T-cell (primary cell): ENCODE measurements at regions not wholly inside any gene's neighbourhood (a gene's known extent, or its start where the extent isn't known, plus 50 kb on each side); places are given as distances from the start of the nearest gene placed in this dataset.

ENCODE experiments used
- ATAC-seq, 4 experiments: fragments of 200-7000 bp in 3 of 4; fragments of 150-1000 bp in 1 of 4; cut with Tn5 transposase; replicated peaks in 1 of 4; 1 replicate in 3 of 4; 2 replicates in 1 of 4; pipeline ENCODE4 v1.10.0; 2021; ENCODE audit warnings: moderate library complexity in 3 of 4, mild to moderate bottlenecking in 2 of 4, moderate number of reproducible peaks in 1 of 4
- CTCF ChIA-PET, 2 donors: fragments of 300-600 bp; sonication (Branson Sonifier 250); formaldehyde crosslinking; loops; one replicate each; lab custom pipeline; 2022; ENCODE audit warnings: antibody characterized with exemption in 2 of 2; lab: Charles Lee
- POLR2A ChIA-PET, 2 donors: fragments of 300-600 bp; sonication (Branson Sonifier 250); formaldehyde crosslinking; loops; one replicate each; lab custom pipeline; 2022; ENCODE audit warnings: antibody characterized with exemption in 2 of 2; lab: Charles Lee
- DNase-seq, 35 experiments: peaks; one replicate each; pipeline versions ENCODE4 v3.0.0 to v3.0.0-alpha.2; 2013 to 2023
- H3K27ac ChIP-seq: one replicate; pipeline ENCODE4 v1.5.1; 2013; ENCODE audit warnings: low read length
- H3K27me3 ChIP-seq, 2 experiments: replicated peaks in 1 of 2; 1 replicate in 1 of 2; 2 replicates in 1 of 2; pipeline versions ENCODE4 v1.6.1 to v1.7.0; 2013; ENCODE audit warnings: low read length in 1 of 2, mixed read lengths in 1 of 2; ENCODE audit not compliant: control insufficient read depth in 2 of 2, insufficient read depth in 2 of 2; ENCODE audit errors: extremely low read depth in 1 of 2
- H3K36me3 ChIP-seq, 2 donors: 1 replicate in 1 of 2; 2 replicates in 1 of 2; pipeline versions ENCODE4 v1.6.1 to v1.7.0; 2013; ENCODE audit warnings: low read length in 1 of 2; ENCODE audit not compliant: control insufficient read depth in 2 of 2, insufficient read depth in 1 of 2; ENCODE audit errors: extremely low read depth in 1 of 2
- H3K4me1 ChIP-seq, 2 experiments: 1 replicate in 1 of 2; 2 replicates in 1 of 2; pipeline versions ENCODE4 v1.6.1 to v1.7.0; 2013; ENCODE audit warnings: low read length in 2 of 2, mixed read lengths in 1 of 2; ENCODE audit not compliant: insufficient read depth in 2 of 2, control insufficient read depth in 1 of 2; ENCODE audit errors: extremely low read depth in 1 of 2
- H3K4me3 ChIP-seq, 2 donors: 1 replicate in 1 of 2; 2 replicates in 1 of 2; pipeline versions ENCODE4 v1.5.1 to v1.7.0; 2013; ENCODE audit warnings: mild to moderate bottlenecking in 2 of 2, low read length in 1 of 2, moderate library complexity in 1 of 2; ENCODE audit not compliant: control insufficient read depth in 1 of 2; ENCODE audit errors: extremely low read depth in 1 of 2
- H3K9me3 ChIP-seq: 2 replicates; pipeline ENCODE4 v1.7.0; 2013
- H3K27ac Mint-ChIP-seq, 2 donors: one replicate each; pipeline ENCODE4 v1.8.0; 2020 to 2021; ENCODE audit warnings: mild to moderate bottlenecking in 2 of 2, mixed read lengths in 2 of 2
- H3K27me3 Mint-ChIP-seq, 2 donors: one replicate each; pipeline ENCODE4 v1.8.0; 2021 to 2022; ENCODE audit warnings: mixed read lengths in 2 of 2
- H3K36me3 Mint-ChIP-seq: one replicate; pipeline ENCODE4 v1.8.0; 2021; ENCODE audit warnings: mixed read lengths
- H3K4me1 Mint-ChIP-seq, 3 donors: one replicate each; pipeline ENCODE4 v1.8.0; 2020 to 2022; ENCODE audit warnings: mixed read lengths in 3 of 3, mild to moderate bottlenecking in 1 of 3
- H3K4me3 Mint-ChIP-seq, 3 donors: one replicate each; pipeline ENCODE4 v1.8.0; 2020 to 2022; ENCODE audit warnings: mild to moderate bottlenecking in 3 of 3, mixed read lengths in 3 of 3, moderate library complexity in 3 of 3
- H3K9me3 Mint-ChIP-seq, 3 donors: one replicate each; pipeline ENCODE4 v1.8.0; 2020 to 2022; ENCODE audit warnings: mixed read lengths in 3 of 3
- WGBS: methylation state at CpG from one replicate; pipeline ENCODE4 v1.1.5; 2013; ENCODE audit warnings: missing lambda C conversion rate; ENCODE audit not compliant: insufficient coverage; 5-methylcytosine and 5-hydroxymethylcytosine counted together

GRCh38 chr20:40320517-40321011, 368.5 kb downstream of the MAFB start:
- DNase-seq (no peak), ATAC-seq (no peak)
- ChIA-PET CTCF (no interaction called here), POLR2A (no interaction called here)
- Histone ChIP-seq H3K9me3 (no peaks in the 10 kb centered on the region), H3K4me1 (no peaks in the 10 kb centered on the region), H3K27me3 (peaks cover 0 to 2% of the 10 kb centered on the region in 2 experiments), H3K4me3 (no peak overlapping the region), H3K36me3 (no peaks in the 10 kb centered on the region), H3K27ac (no peak overlapping the region)
- 78% methylated on average over 6 of the region's 7 CpGs for WGBS
- H3K36me3 Mint-ChIP-seq = no peaks in the 10 kb centered on the region
- H3K9me3 Mint-ChIP-seq = no peaks in the 10 kb centered on the region
- peaks cover 0 to 11% of the 10 kb centered on the region in 2 donors for H3K27me3 Mint-ChIP-seq
- H3K4me3 Mint-ChIP-seq = no peak overlapping the region
- H3K27ac Mint-ChIP-seq = no peak overlapping the region
- no peaks in the 10 kb centered on the region for H3K4me1 Mint-ChIP-seq

GRCh38 chr20:40319741-40320516, 369.1 kb downstream of the MAFB start:
- ChIA-PET CTCF (no interaction called here), POLR2A (no interaction called here)
- Histone ChIP-seq H3K4me3 (no peak overlapping the region), H3K9me3 (no peaks in the 10 kb centered on the region), H3K27ac (no peak overlapping the region), H3K36me3 (no peaks in the 10 kb centered on the region), H3K4me1 (no peaks in the 10 kb centered on the region), H3K27me3 (peaks cover 0 to 2% of the 10 kb centered on the region in 2 experiments)
- 57% methylated on average over 7 of the region's 15 CpGs for WGBS
- no peak overlapping the region for H3K27ac Mint-ChIP-seq
- no peak overlapping the region for H3K4me3 Mint-ChIP-seq
- no peaks in the 10 kb centered on the region for H3K9me3 Mint-ChIP-seq
- no peaks in the 10 kb centered on the region for H3K4me1 Mint-ChIP-seq
- no peaks in the 10 kb centered on the region for H3K36me3 Mint-ChIP-seq
- H3K27me3 Mint-ChIP-seq = peaks cover 0 to 11% of the 10 kb centered on the region in 2 donors
- ATAC-seq (no peak), DNase-seq (no peak)

GRCh38 chr20:40319056-40319455, 370.0 kb downstream of the MAFB start:
- CTCF ChIA-PET = no interaction called here
- H3K9me3 Mint-ChIP-seq = no peaks in the 10 kb centered on the region
- H3K4me3 ChIP-seq = no peak overlapping the region
- peaks cover 0 to 2% of the 10 kb centered on the region in 2 experiments for H3K27me3 ChIP-seq
- no peaks in the 10 kb centered on the region for H3K36me3 ChIP-seq
- no peaks in the 10 kb centered on the region for H3K36me3 Mint-ChIP-seq
- no peaks in the 10 kb centered on the region for H3K4me1 Mint-ChIP-seq
- POLR2A ChIA-PET = no interaction called here
- no peaks in the 10 kb centered on the region for H3K9me3 ChIP-seq
- no peak overlapping the region for H3K4me3 Mint-ChIP-seq
- no peak for DNase-seq
- H3K4me1 ChIP-seq = no peaks in the 10 kb centered on the region
- no peak overlapping the region for H3K27ac ChIP-seq
- H3K27me3 Mint-ChIP-seq = peaks cover 0 to 11% of the 10 kb centered on the region in 2 donors
- no peak for ATAC-seq
- H3K27ac Mint-ChIP-seq = no peak overlapping the region
- WGBS = 43% methylated on average over 1 of the region's 3 CpGs

GRCh38 chr20:40317156-40317790, 371.8 kb downstream of the MAFB start:
- H3K27me3 Mint-ChIP-seq = peaks cover 0 to 8% of the 10 kb centered on the region in 2 donors
- ChIA-PET POLR2A (no interaction called here), CTCF (no interaction called here)
- DNase-seq (no peak), ATAC-seq (no peak)
- H3K9me3 ChIP-seq = no peaks in the 10 kb centered on the region
- no peaks in the 10 kb centered on the region for H3K4me1 Mint-ChIP-seq
- no peaks in the 10 kb centered on the region for H3K9me3 Mint-ChIP-seq
- H3K36me3 ChIP-seq = no peaks in the 10 kb centered on the region
- no peaks in the 10 kb centered on the region for H3K36me3 Mint-ChIP-seq
- 56% methylated on average over 3 of the region's 5 CpGs for WGBS
- peaks cover 0 to 2% of the 10 kb centered on the region in 2 experiments for H3K27me3 ChIP-seq
- H3K4me3 Mint-ChIP-seq = no peak overlapping the region
- no peak overlapping the region for H3K27ac ChIP-seq
- H3K4me3 ChIP-seq = no peak overlapping the region
- no peaks in the 10 kb centered on the region for H3K4me1 ChIP-seq
- H3K27ac Mint-ChIP-seq = no peak overlapping the region

GRCh38 chr20:40314278-40314677, 374.8 kb downstream of the MAFB start:
- Histone ChIP-seq H3K27ac (no peak overlapping the region), H3K36me3 (no peaks in the 10 kb centered on the region), H3K9me3 (no peaks in the 10 kb centered on the region), H3K4me1 (no peaks in the 10 kb centered on the region), H3K4me3 (no peak overlapping the region), H3K27me3 (no peaks in the 10 kb centered on the region)
- 88% methylated on average over 1 of the region's 1 CpG for WGBS
- H3K27ac Mint-ChIP-seq = no peak overlapping the region
- no peaks in the 10 kb centered on the region for H3K4me1 Mint-ChIP-seq
- H3K4me3 Mint-ChIP-seq = no peak overlapping the region
- H3K36me3 Mint-ChIP-seq = no peaks in the 10 kb centered on the region
- no peak for ATAC-seq
- ChIA-PET POLR2A (no interaction called here), CTCF (no interaction called here)
- no peak for DNase-seq
- H3K27me3 Mint-ChIP-seq = peaks cover 0 to 12% of the 10 kb centered on the region in 2 donors
- no peaks in the 10 kb centered on the region for H3K9me3 Mint-ChIP-seq

GRCh38 chr20:40313730-40314129, 375.3 kb downstream of the MAFB start:
- Mint-ChIP-seq H3K27ac (no peak overlapping the region), H3K27me3 (peaks cover 0 to 8% of the 10 kb centered on the region in 2 donors), H3K4me1 (no peaks in the 10 kb centered on the region), H3K4me3 (no peak overlapping the region), H3K9me3 (no peaks in the 10 kb centered on the region), H3K36me3 (no peaks in the 10 kb centered on the region)
- ATAC-seq (no peak), DNase-seq (no peak)
- no peaks in the 10 kb centered on the region for H3K27me3 ChIP-seq
- no CpG with 5 or more reads among the region's 2 CpGs for WGBS
- H3K27ac ChIP-seq = no peak overlapping the region
- no peaks in the 10 kb centered on the region for H3K4me1 ChIP-seq
- H3K36me3 ChIP-seq = no peaks in the 10 kb centered on the region
- no peak overlapping the region for H3K4me3 ChIP-seq
- H3K9me3 ChIP-seq = no peaks in the 10 kb centered on the region
- CTCF ChIA-PET = no interaction called here
- POLR2A ChIA-PET = no interaction called here
